OCI-LY1 (cell line): ENCODE measurements at regions not wholly inside any gene's neighbourhood (a gene's known extent, or its start where the extent isn't known, plus 50 kb on each side); places are given as distances from the start of the nearest gene placed in this dataset.

Experiments used
- H2AFZ ChIP-seq: fragments of 200-600 bp; sonication (generic), shearing (Covaris generic); 2 replicates; pipeline ENCODE4 v1.6.0; 2014; ENCODE audit warnings: antibody characterized with exemption, mild to moderate bottlenecking, low read length
- H3F3A ChIP-seq: fragments of 200-600 bp; sonication (generic), shearing (Covaris generic); 2 replicates; pipeline ENCODE4 v1.6.0; 2014; ENCODE audit warnings: mild to moderate bottlenecking, antibody characterized with exemption, low read length, moderate library complexity; ENCODE audit not compliant: insufficient read depth
- H3K27ac ChIP-seq: fragments of 200-600 bp; sonication (generic); 2 replicates; pipeline ENCODE4 v1.5.1; 2014; ENCODE audit warnings: low read length, mixed run types, mild to moderate bottlenecking, low read depth; ENCODE audit not compliant: poor library complexity, severe bottlenecking
- H3K27me3 ChIP-seq: fragments of 200-600 bp; sonication (generic); 2 replicates; pipeline ENCODE4 v1.6.0; 2014; ENCODE audit warnings: antibody characterized with exemption, mild to moderate bottlenecking, low read length, moderate library complexity; ENCODE audit not compliant: insufficient read depth
- H3K36me3 ChIP-seq: fragments of 200-600 bp; sonication (generic); 2 replicates; pipeline ENCODE4 v1.6.1; 2014; ENCODE audit warnings: mild to moderate bottlenecking, antibody characterized with exemption, low read length, moderate library complexity, mixed read lengths; ENCODE audit not compliant: insufficient read depth
- H3K4me1 ChIP-seq: fragments of 200-600 bp; sonication (generic); 2 replicates; pipeline ENCODE4 v1.5.1; 2014; ENCODE audit warnings: mild to moderate bottlenecking, low read length, moderate library complexity; ENCODE audit not compliant: insufficient read depth, severe bottlenecking
- H3K4me2 ChIP-seq: fragments of 200-600 bp; sonication (generic), shearing (Covaris generic); 2 replicates; pipeline ENCODE4 v1.6.1; 2014; ENCODE audit warnings: low read length
- H3K4me3 ChIP-seq: fragments of 200-600 bp; sonication (generic); 2 replicates; pipeline ENCODE4 v1.5.1; 2014; ENCODE audit warnings: low read length, low read depth, mild to moderate bottlenecking, mixed read lengths; ENCODE audit not compliant: poor library complexity, severe bottlenecking
- H3K79me2 ChIP-seq: fragments of 200-600 bp; shearing (Covaris generic); 2 replicates; pipeline ENCODE4 v1.6.1; 2016; ENCODE audit warnings: mixed run types, low read length, mixed read lengths; ENCODE audit not compliant: insufficient read depth
- H3K9ac ChIP-seq: fragments of 200-600 bp; sonication (generic), shearing (Covaris generic); 2 replicates; pipeline ENCODE4 v1.6.1; 2014; ENCODE audit warnings: mild to moderate bottlenecking, low read length, mixed read lengths
- H3K9me2 ChIP-seq: fragments of 200-600 bp; sonication (generic), shearing (Covaris generic); 2 replicates; pipeline ENCODE4 v1.6.1; 2014; ENCODE audit warnings: low read depth, mild to moderate bottlenecking, low read length, mixed read lengths
- H3K9me3 ChIP-seq: fragments of 200-600 bp; shearing (Covaris generic); 2 replicates; pipeline ENCODE4 v1.6.1; 2014; ENCODE audit warnings: low read length, mixed read lengths
- H4K20me1 ChIP-seq: fragments of 200-600 bp; sonication (generic), shearing (Covaris generic); 2 replicates; pipeline ENCODE4 v1.6.0; 2016; ENCODE audit warnings: mild to moderate bottlenecking, low read length; ENCODE audit not compliant: insufficient read depth
- CTCF ChIP-seq: fragments of 200-600 bp; sonication (generic), shearing (Covaris generic); IDR thresholded peaks from 2 replicates; pipeline ENCODE4 v1.5.1; 2017; ENCODE audit warnings: mild to moderate bottlenecking, antibody characterized with exemption, low read length, moderate library complexity, mixed read lengths
- EZH2 ChIP-seq: fragments of 200-600 bp; sonication (generic), shearing (Covaris generic); IDR thresholded peaks from 2 replicates; pipeline ENCODE4 v1.8.0; 2017; ENCODE audit warnings: borderline replicate concordance, mixed run types, mild to moderate bottlenecking, antibody characterized with exemption, low read length, moderate library complexity, mixed read lengths

GRCh38 chr3:178455226-178455625, 81.0 kb upstream of the KCNMB2 start:
- H3K9ac ChIP-seq, result no peak overlapping the region
- H3K27ac ChIP-seq, result no peak overlapping the region
- TF ChIP-seq CTCF, result no peak
- TF ChIP-seq EZH2, result no peak
- H3K9me3 ChIP-seq, result no peaks in the 10 kb centered on the region
- no peaks in the 10 kb centered on the region for H3K9me2 ChIP-seq
- H3K36me3 ChIP-seq, result no peaks in the 10 kb centered on the region
- no peak overlapping the region for H2AFZ ChIP-seq
- H3K4me3 ChIP-seq, result no peak overlapping the region
- no peaks in the 10 kb centered on the region for H3K27me3 ChIP-seq
- H3K79me2 ChIP-seq, result no peaks in the 10 kb centered on the region
- H3K4me2 ChIP-seq, result no peak overlapping the region
- no peaks in the 10 kb centered on the region for H3F3A ChIP-seq
- H4K20me1 ChIP-seq, result no peaks in the 10 kb centered on the region
- H3K4me1 ChIP-seq, result no peaks in the 10 kb centered on the region

- no peaks in the 10 kb centered on the region for H3K79me2 ChIP-seq
- no peaks in the 10 kb centered on the region for H3K4me1 ChIP-seq
- no peak overlapping the region for H3K9ac ChIP-seq
- no peak overlapping the region for H2AFZ ChIP-seq
- no peak overlapping the region for H3K4me2 ChIP-seq
- H3F3A ChIP-seq, result no peaks in the 10 kb centered on the region
- no peak overlapping the region for H3K4me3 ChIP-seq
- H3K9me2 ChIP-seq, result no peaks in the 10 kb centered on the region
- TF ChIP-seq EZH2, result no peak
- no peak for TF ChIP-seq CTCF
- H4K20me1 ChIP-seq, result no peaks in the 10 kb centered on the region
- no peaks in the 10 kb centered on the region for H3K27me3 ChIP-seq
- no peak overlapping the region for H3K27ac ChIP-seq
- no peaks in the 10 kb centered on the region for H3K9me3 ChIP-seq
- no peaks in the 10 kb centered on the region for H3K36me3 ChIP-seq
These were observed 80.3 kb upstream of the KCNMB2 start for GRCh38 chr3:178455946-178456345.

GRCh38 chr3:178456621-178457285, 79.5 kb upstream of the KCNMB2 start:
- Histone ChIP-seq H3F3A (no peaks in the 10 kb centered on the region), H3K4me3 (no peak overlapping the region), H3K9me3 (no peaks in the 10 kb centered on the region), H3K27me3 (no peaks in the 10 kb centered on the region), H2AFZ (0 out of 2 replicates have a peak overlapping the region, but pooled peaks have one; percentile 29), H3K4me1 (no peaks in the 10 kb centered on the region), H3K9ac (no peak overlapping the region), H4K20me1 (no peaks in the 10 kb centered on the region), H3K79me2 (no peaks in the 10 kb centered on the region), H3K4me2 (no peak overlapping the region), H3K9me2 (no peaks in the 10 kb centered on the region), H3K36me3 (no peaks in the 10 kb centered on the region), H3K27ac (no peak overlapping the region)
- TF ChIP-seq EZH2, result no peak
- no peak for TF ChIP-seq CTCF
